IMR-90 (cell line): ENCODE measurements at regions not wholly inside any gene's neighbourhood (a gene's known extent, or its start where the extent isn't known, plus 50 kb on each side); places are given as distances from the start of the nearest gene placed in this dataset.

ENCODE experiments used
- ATAC-seq: fragments of 200-7000 bp; cut with Tn5 transposase; 2 replicates; pipeline ENCODE4 v1.9.1; 2020; ENCODE audit warnings: low read depth, mild to moderate bottlenecking, moderate library complexity
- BruUV-seq: library from RNA; stranded (reverse); fragments of 400-500 nt; replicated peaks from 2 replicates; lab custom pipeline; 2021; lab: Mats Ljungman, UMichigan
- CTCF ChIA-PET: fragments of 300-600 bp; formaldehyde crosslinking; extraction: SDS; loops from one replicate; lab custom pipeline; 2021; ENCODE audit warnings: antibody characterized with exemption; lab: Yijun Ruan, JAX
- POLR2A ChIA-PET: fragments of 300-600 bp; sonication (Branson Sonifier 250); formaldehyde crosslinking; loops from one replicate; lab custom pipeline; 2022; ENCODE audit warnings: antibody characterized with exemption; ENCODE audit not compliant: unreplicated experiment; lab: Charles Lee
- DNase-seq: peaks from one replicate; pipeline ENCODE4 v3.0.0; 2013
- H2AFZ ChIP-seq: replicated peaks from 2 replicates; pipeline ENCODE3; 2013; ENCODE audit warnings: low read length, mild to moderate bottlenecking; ENCODE audit not compliant: poor library complexity
- H2AK5ac ChIP-seq: 2 replicates; pipeline ENCODE4 v1.6.1; 2013; ENCODE audit warnings: low read depth, low read length, inconsistent platforms
- H2AK9ac ChIP-seq: replicated peaks from 2 replicates; pipeline ENCODE3; 2013; ENCODE audit warnings: mild to moderate bottlenecking, low read depth, low read length, moderate library complexity; ENCODE audit not compliant: poor library complexity
- H2BK120ac ChIP-seq: 2 replicates; pipeline ENCODE4 v1.6.1; 2013; ENCODE audit warnings: low read depth, low read length, inconsistent platforms
- H2BK15ac ChIP-seq: 3 replicates; pipeline ENCODE4 v1.6.1; 2013; ENCODE audit warnings: low read depth, low read length, inconsistent platforms
- H2BK20ac ChIP-seq: 2 replicates; pipeline ENCODE4 v1.6.1; 2013; ENCODE audit warnings: low read depth, mild to moderate bottlenecking, inconsistent platforms, low read length, moderate library complexity
- H2BK5ac ChIP-seq: 2 replicates; pipeline ENCODE4 v1.6.1; 2013; ENCODE audit warnings: mild to moderate bottlenecking, low read depth, low read length, inconsistent platforms; ENCODE audit not compliant: poor library complexity, severe bottlenecking
- H3K14ac ChIP-seq: replicated peaks from 2 replicates; pipeline ENCODE4 v1.6.1; 2013; ENCODE audit warnings: low read depth, low read length, inconsistent platforms
- H3K18ac ChIP-seq: 2 replicates; pipeline ENCODE4 v1.6.1; 2013; ENCODE audit warnings: low read depth, low read length, control low read depth
- H3K23ac ChIP-seq: 2 replicates; pipeline ENCODE4 v1.6.1; 2013; ENCODE audit warnings: low read depth, low read length, inconsistent platforms
- H3K27ac ChIP-seq: 2 replicates; pipeline ENCODE4 v1.5.1; 2013; ENCODE audit warnings: mild to moderate bottlenecking, control low read depth, low read length; ENCODE audit not compliant: insufficient read depth
- H3K27me3 ChIP-seq: 2 replicates; pipeline ENCODE4 v1.6.1; 2013; ENCODE audit warnings: low read length; ENCODE audit not compliant: control insufficient read depth, insufficient read depth
- H3K36me3 ChIP-seq: 2 replicates; pipeline ENCODE4 v1.6.1; 2013; ENCODE audit warnings: low read length, mixed read lengths; ENCODE audit not compliant: control insufficient read depth, insufficient read depth
- H3K4ac ChIP-seq: 2 replicates; pipeline ENCODE4 v1.6.1; 2013; ENCODE audit warnings: low read depth, low read length, inconsistent platforms
- H3K4me1 ChIP-seq: 2 replicates; pipeline ENCODE4 v1.6.1; 2013; ENCODE audit warnings: low read length, mixed read lengths; ENCODE audit not compliant: control insufficient read depth, insufficient read depth
- H3K4me2 ChIP-seq: 2 replicates; pipeline ENCODE4 v1.6.1; 2013; ENCODE audit warnings: low read depth, mild to moderate bottlenecking, control low read depth, low read length, moderate library complexity
- H3K4me3 ChIP-seq: 2 replicates; pipeline ENCODE4 v1.5.1; 2013; ENCODE audit warnings: low read depth, mild to moderate bottlenecking, control low read depth, low read length, moderate library complexity; ENCODE audit not compliant: insufficient read depth
- H3K56ac ChIP-seq: 2 replicates; pipeline ENCODE4 v1.6.1; 2013; ENCODE audit warnings: low read length, inconsistent platforms; ENCODE audit not compliant: insufficient read depth; ENCODE audit errors: extremely low read depth
- H3K79me1 ChIP-seq, 2 experiments: 2 replicates each; pipeline ENCODE4 v1.6.1; 2013; ENCODE audit warnings: low read length in 2 of 2, inconsistent platforms in 1 of 2, low read depth in 1 of 2
- H3K9ac ChIP-seq: 2 replicates; pipeline ENCODE4 v1.6.1; 2013; ENCODE audit warnings: low read depth, low read length, control low read depth
- H3K9me1 ChIP-seq: 2 replicates; pipeline ENCODE4 v1.6.1; 2013; ENCODE audit warnings: low read length, inconsistent platforms; ENCODE audit not compliant: insufficient read depth
- H3K9me3 ChIP-seq: 2 replicates; pipeline ENCODE4 v1.6.1; 2013; ENCODE audit warnings: low read length; ENCODE audit not compliant: control insufficient read depth, insufficient read depth
- H4K20me1 ChIP-seq: 2 replicates; pipeline ENCODE4 v1.6.1; 2013; ENCODE audit warnings: low read length, inconsistent platforms; ENCODE audit not compliant: insufficient read depth
- H4K5ac ChIP-seq: 2 replicates; pipeline ENCODE4 v1.6.1; 2013; ENCODE audit warnings: mild to moderate bottlenecking, low read depth, low read length, control low read depth
- H4K8ac ChIP-seq, 2 experiments: 2 replicates each; pipeline ENCODE4 v1.6.1; 2013; ENCODE audit warnings: low read depth in 2 of 2, low read length in 2 of 2, control low read depth in 1 of 2, inconsistent platforms in 1 of 2
- H4K91ac ChIP-seq: 2 replicates; pipeline ENCODE4 v1.6.1; 2013; ENCODE audit warnings: low read depth, low read length, inconsistent platforms; ENCODE audit not compliant: insufficient read depth
- BHLHE40 ChIP-seq: fragments of 150-350 bp; IDR thresholded peaks from 2 replicates; pipeline ENCODE4 v1.6.1; 2016; ENCODE audit warnings: mild to moderate bottlenecking, low read depth, low read length
- CEBPB ChIP-seq: IDR thresholded peaks from 2 replicates; pipeline ENCODE4 v1.6.1; 2012; ENCODE audit warnings: low read depth, low read length, improper control_type of control experiment
- MAFK ChIP-seq: IDR thresholded peaks from 2 replicates; pipeline ENCODE4 v1.6.1; 2012; ENCODE audit warnings: low read depth, low read length, improper control_type of control experiment
- MXI1 ChIP-seq: IDR thresholded peaks from 2 replicates; pipeline ENCODE4 v1.6.1; 2012; ENCODE audit warnings: low read depth, mild to moderate bottlenecking, low read length, moderate library complexity, borderline replicate concordance
- NFE2L2 ChIP-seq: fragments of 150-350 bp; IDR thresholded peaks from 2 replicates; pipeline ENCODE4 v1.6.1; 2016; ENCODE audit warnings: low read depth, mild to moderate bottlenecking, low read length
- POLR2A ChIP-seq: IDR thresholded peaks from 2 replicates; pipeline ENCODE4 v1.6.1; 2012; ENCODE audit warnings: mild to moderate bottlenecking, low read depth, low read length
- RCOR1 ChIP-seq: IDR thresholded peaks from 2 replicates; pipeline ENCODE4 v1.6.1; 2012; ENCODE audit warnings: mild to moderate bottlenecking, low read length, improper control_type of control experiment; ENCODE audit not compliant: insufficient replicate concordance
- RFX5 ChIP-seq: IDR thresholded peaks from 2 replicates; pipeline ENCODE4 v1.8.0; 2012; ENCODE audit warnings: low read depth, mild to moderate bottlenecking, low read length, moderate library complexity
- WGBS, 2 experiments: methylation state at CpG; one replicate each; pipeline versions ENCODE4 v1.1.5 to v1.1.7; 2013; ENCODE audit warnings: missing lambda C conversion rate in 2 of 2; ENCODE audit not compliant: insufficient read length in 1 of 2; ENCODE audit errors: extremely low coverage in 2 of 2; 5-methylcytosine and 5-hydroxymethylcytosine counted together
- dilution Hi-C: fragments of 300-500 bp; cut with HindIII; formaldehyde crosslinking; loops from one replicate; pipeline ENCODE4 v1.14.3; 2018; ENCODE audit warnings: low sequenced_read_pairs; ENCODE audit not compliant: unreplicated experiment
- in situ Hi-C: fragments of 300-500 bp; cut with MboI; formaldehyde crosslinking; loops from 3 replicates; pipeline ENCODE4 v1.14.3; 2019; ENCODE audit warnings: low sequenced_read_pairs, inconsistent platforms, mixed read lengths
- intact Hi-C: fragments of 100-400 bp; cut with micrococcal nuclease; formaldehyde crosslinking; loops from 2 replicates; pipeline ENCODE4 v1.10.0; 2022
- TF ChIP-seq, protein P1 (sequence below): conservative IDR thresholded peaks from 2 replicates; pipeline ENCODE4 v1.5.1; 2012; ENCODE audit warnings: mild to moderate bottlenecking, low read depth, low read length, improper control_type of control experiment
- TF ChIP-seq, protein P2 (sequence below): fragments of 150-350 bp; IDR thresholded peaks from 2 replicates; pipeline ENCODE4 v1.6.1; 2016; ENCODE audit warnings: low read depth, mild to moderate bottlenecking, low read length, moderate library complexity, borderline replicate concordance

DNA sequence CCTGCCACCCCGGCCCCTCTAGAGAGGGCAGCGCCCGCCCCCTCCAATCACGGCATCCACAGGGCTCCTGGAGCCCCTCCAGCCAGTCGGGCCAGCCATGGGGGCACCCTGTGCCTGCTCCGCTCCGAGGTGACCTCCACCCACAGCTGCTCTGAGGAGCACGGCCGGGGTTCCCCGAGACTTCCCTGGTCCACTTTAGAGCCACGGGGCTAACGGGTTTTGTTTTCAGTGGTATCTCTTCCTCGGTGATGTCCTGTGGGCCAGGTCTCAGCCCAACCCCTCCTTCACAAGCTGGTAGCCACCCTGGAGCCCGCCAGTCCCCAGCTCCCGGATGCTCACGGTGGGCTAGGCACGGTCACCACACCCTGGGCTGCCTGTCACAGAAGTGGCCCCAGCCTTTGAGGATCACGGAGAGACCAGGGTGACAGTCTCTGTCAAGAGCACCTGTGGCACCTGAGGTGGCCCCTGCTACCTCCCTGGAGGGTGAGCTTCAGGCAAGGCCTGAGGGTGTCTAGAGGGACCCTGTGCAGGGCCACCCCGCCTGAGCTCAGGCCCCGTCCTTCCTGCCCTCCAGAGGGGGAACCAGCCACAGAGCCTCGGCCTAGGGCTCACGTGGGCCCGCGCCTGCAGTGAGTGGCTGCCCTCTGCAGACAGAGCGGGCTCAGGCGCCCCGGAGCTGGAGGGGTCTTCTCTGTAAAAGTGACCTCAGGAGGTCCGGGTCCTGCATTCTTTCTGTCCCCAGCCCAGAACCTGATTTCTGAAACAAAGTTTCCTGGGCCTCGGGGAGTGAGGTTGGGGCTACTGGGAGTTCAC, 146.0 kb upstream of the C14orf180 start:
- ATAC-seq = no peak
- WGBS, 2 experiments = 64% methylated on average over 13 of the region's 29 CpGs; no CpG with 5 or more reads in 1 of the 2 experiments
- Histone ChIP-seq H3K27me3 (no peaks in the 10 kb centered on the region), H3K9me3 (peaks cover 33% of the 10 kb centered on the region), H2BK120ac (no peak overlapping the region), H3K36me3 (no peaks in the 10 kb centered on the region), H3K4me2 (no peak overlapping the region), H3K9ac (no peak overlapping the region), H3K27ac (no peak overlapping the region), H2BK15ac (no peak overlapping the region), H2BK5ac (no peak overlapping the region), H4K5ac (no peak overlapping the region), H2BK20ac (no peak overlapping the region), H3K4me1 (no peaks in the 10 kb centered on the region), H3K14ac (no peak overlapping the region), H3K9me1 (no peaks in the 10 kb centered on the region), H3K4me3 (no peak overlapping the region), H3K23ac (no peak overlapping the region), H4K8ac (no peak overlapping the region), H3K18ac (no peak overlapping the region), H4K91ac (no peak overlapping the region), H3K79me1 (no peaks in the 10 kb centered on the region), H4K20me1 (no peaks in the 10 kb centered on the region), H2AK5ac (no peak overlapping the region), H2AFZ (no peak overlapping the region), H2AK9ac (peak overlapping the region; percentile 28), H3K56ac (no peak overlapping the region), H3K4ac (no peak overlapping the region)
- dilution Hi-C loops (no loop called here), in situ Hi-C loops (no loop called here), intact Hi-C loops (no loop called here)
- BruUV-seq = no TSS peak
- ChIA-PET CTCF (no interaction called here), POLR2A (no interaction called here)
- DNase-seq = no peak
- TF ChIP-seq MXI1 (no peak), NFE2L2 (no peak), MAFK (no peak), BHLHE40 (no peak), RFX5 (no peak), POLR2A (no peak), CEBPB (no peak), RCOR1 (no peak)
- TF ChIP-seq, protein P1, sequence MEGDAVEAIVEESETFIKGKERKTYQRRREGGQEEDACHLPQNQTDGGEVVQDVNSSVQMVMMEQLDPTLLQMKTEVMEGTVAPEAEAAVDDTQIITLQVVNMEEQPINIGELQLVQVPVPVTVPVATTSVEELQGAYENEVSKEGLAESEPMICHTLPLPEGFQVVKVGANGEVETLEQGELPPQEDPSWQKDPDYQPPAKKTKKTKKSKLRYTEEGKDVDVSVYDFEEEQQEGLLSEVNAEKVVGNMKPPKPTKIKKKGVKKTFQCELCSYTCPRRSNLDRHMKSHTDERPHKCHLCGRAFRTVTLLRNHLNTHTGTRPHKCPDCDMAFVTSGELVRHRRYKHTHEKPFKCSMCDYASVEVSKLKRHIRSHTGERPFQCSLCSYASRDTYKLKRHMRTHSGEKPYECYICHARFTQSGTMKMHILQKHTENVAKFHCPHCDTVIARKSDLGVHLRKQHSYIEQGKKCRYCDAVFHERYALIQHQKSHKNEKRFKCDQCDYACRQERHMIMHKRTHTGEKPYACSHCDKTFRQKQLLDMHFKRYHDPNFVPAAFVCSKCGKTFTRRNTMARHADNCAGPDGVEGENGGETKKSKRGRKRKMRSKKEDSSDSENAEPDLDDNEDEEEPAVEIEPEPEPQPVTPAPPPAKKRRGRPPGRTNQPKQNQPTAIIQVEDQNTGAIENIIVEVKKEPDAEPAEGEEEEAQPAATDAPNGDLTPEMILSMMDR = no peak
- TF ChIP-seq, protein P2, sequence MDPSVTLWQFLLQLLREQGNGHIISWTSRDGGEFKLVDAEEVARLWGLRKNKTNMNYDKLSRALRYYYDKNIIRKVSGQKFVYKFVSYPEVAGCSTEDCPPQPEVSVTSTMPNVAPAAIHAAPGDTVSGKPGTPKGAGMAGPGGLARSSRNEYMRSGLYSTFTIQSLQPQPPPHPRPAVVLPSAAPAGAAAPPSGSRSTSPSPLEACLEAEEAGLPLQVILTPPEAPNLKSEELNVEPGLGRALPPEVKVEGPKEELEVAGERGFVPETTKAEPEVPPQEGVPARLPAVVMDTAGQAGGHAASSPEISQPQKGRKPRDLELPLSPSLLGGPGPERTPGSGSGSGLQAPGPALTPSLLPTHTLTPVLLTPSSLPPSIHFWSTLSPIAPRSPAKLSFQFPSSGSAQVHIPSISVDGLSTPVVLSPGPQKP = no peak
